MM.1S (cell line): ENCODE measurements at regions not wholly inside any gene's neighbourhood (a gene's known extent, or its start where the extent isn't known, plus 50 kb on each side); places are given as distances from the start of the nearest gene placed in this dataset.

ENCODE experiments used
- DNase-seq: peaks from one replicate; pipeline ENCODE4 v3.0.0-alpha.2; 2015
- H2AFZ ChIP-seq: fragments of 300-600 bp; sonication (generic); 2 replicates; pipeline ENCODE4 v1.6.0; 2016; ENCODE audit warnings: antibody characterized with exemption, low read length
- H3F3A ChIP-seq: fragments of 300-600 bp; sonication (generic); 2 replicates; pipeline ENCODE4 v1.6.1; 2016; ENCODE audit warnings: mild to moderate bottlenecking, antibody characterized with exemption, low read length, moderate library complexity, mixed read lengths; ENCODE audit not compliant: insufficient read depth
- H3K27ac ChIP-seq: fragments of 300-600 bp; sonication (generic); 2 replicates; pipeline ENCODE4 v1.5.1; 2016; ENCODE audit warnings: mild to moderate bottlenecking, low read length
- H3K27me3 ChIP-seq: fragments of 300-600 bp; sonication (generic); replicated peaks from 2 replicates; pipeline ENCODE4 v1.6.0; 2016; ENCODE audit warnings: low read length; ENCODE audit not compliant: insufficient read depth
- H3K36me3 ChIP-seq: fragments of 300-600 bp; sonication (generic); replicated peaks from 2 replicates; pipeline ENCODE4 v1.6.1; 2016; ENCODE audit warnings: mild to moderate bottlenecking, low read length, mixed read lengths; ENCODE audit not compliant: insufficient read depth
- H3K4me1 ChIP-seq: fragments of 300-600 bp; sonication (generic); 2 replicates; pipeline ENCODE4 v1.6.1; 2016; ENCODE audit warnings: low read length, mixed read lengths
- H3K4me2 ChIP-seq: fragments of 300-600 bp; sonication (generic); 2 replicates; pipeline ENCODE4 v1.6.0; 2016; ENCODE audit warnings: low read depth, low read length
- H3K4me3 ChIP-seq: fragments of 300-600 bp; sonication (generic); 2 replicates; pipeline ENCODE4 v1.5.1; 2016; ENCODE audit warnings: low read length, mixed read lengths
- H3K79me2 ChIP-seq: fragments of 300-600 bp; sonication (generic); 2 replicates; pipeline ENCODE4 v1.6.1; 2016; ENCODE audit warnings: mixed run types, low read length, mixed read lengths
- H3K9ac ChIP-seq: fragments of 300-600 bp; sonication (generic); 2 replicates; pipeline ENCODE4 v1.6.1; 2016; ENCODE audit warnings: low read length, mixed read lengths
- H3K9me2 ChIP-seq: fragments of 300-600 bp; sonication (generic); replicated peaks from 2 replicates; pipeline ENCODE4 v1.6.1; 2016; ENCODE audit warnings: mild to moderate bottlenecking, low read length, mixed read lengths; ENCODE audit not compliant: insufficient read depth
- H3K9me3 ChIP-seq: fragments of 300-600 bp; sonication (generic); replicated peaks from 2 replicates; pipeline ENCODE4 v1.6.1; 2016; ENCODE audit warnings: mild to moderate bottlenecking, low read length, mixed read lengths; ENCODE audit not compliant: insufficient read depth
- H4K20me1 ChIP-seq: fragments of 300-600 bp; sonication (generic); 2 replicates; pipeline ENCODE4 v1.6.1; 2016; ENCODE audit warnings: mild to moderate bottlenecking, low read length, moderate library complexity, mixed read lengths; ENCODE audit not compliant: insufficient read depth
- EZH2 ChIP-seq: fragments of 300-600 bp; sonication (generic); optimal IDR thresholded peaks from 2 replicates; pipeline ENCODE3; 2017; ENCODE audit warnings: low read depth, mild to moderate bottlenecking, antibody characterized with exemption, low read length, mixed read lengths
- EZH2phosphoT487 ChIP-seq: fragments of 300-600 bp; sonication (generic); IDR thresholded peaks from 2 replicates; pipeline ENCODE4 v1.6.1; 2018; ENCODE audit warnings: antibody characterized with exemption, low read length
- TF ChIP-seq, protein P1 (sequence below): fragments of 300-600 bp; sonication (generic); IDR thresholded peaks from 2 replicates; pipeline ENCODE4 v1.5.1; 2016; ENCODE audit warnings: antibody characterized with exemption, low read length, mixed read lengths

DNA sequence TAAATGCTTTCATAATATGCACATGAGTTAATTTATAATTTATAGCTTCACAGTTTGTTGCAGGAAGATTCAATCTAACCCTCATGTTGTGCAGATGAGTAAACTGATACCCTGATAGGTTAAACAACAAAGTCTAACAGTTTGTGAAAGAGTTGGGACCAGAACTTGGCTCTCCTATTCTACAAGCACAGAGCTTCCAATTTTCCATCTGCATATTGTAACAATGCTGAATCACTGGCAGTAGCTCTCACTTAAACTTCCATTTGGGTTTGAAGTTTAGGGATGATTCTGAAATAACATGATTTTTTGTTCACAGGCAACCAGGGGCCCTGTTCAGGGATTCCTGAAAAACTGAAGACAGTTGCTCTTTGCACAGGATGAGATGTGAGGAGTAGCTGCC is 179.3 kb downstream of the XPNPEP1 start:
- Histone ChIP-seq H3K9me2 (no peaks in the 10 kb centered on the region), H3K4me1 (no peaks in the 10 kb centered on the region), H3K9me3 (no peaks in the 10 kb centered on the region), H3K4me2 (no peak overlapping the region), H3K9ac (no peak overlapping the region), H3K27ac (no peak overlapping the region), H3F3A (no peaks in the 10 kb centered on the region), H3K36me3 (no peaks in the 10 kb centered on the region), H3K4me3 (no peak overlapping the region), H4K20me1 (no peaks in the 10 kb centered on the region), H3K27me3 (no peaks in the 10 kb centered on the region), H2AFZ (no peak overlapping the region), H3K79me2 (no peaks in the 10 kb centered on the region)
- no peak for DNase-seq
- no peak for TF ChIP-seq EZH2
- no peak for TF ChIP-seq EZH2phosphoT487
- TF ChIP-seq, protein P1, sequence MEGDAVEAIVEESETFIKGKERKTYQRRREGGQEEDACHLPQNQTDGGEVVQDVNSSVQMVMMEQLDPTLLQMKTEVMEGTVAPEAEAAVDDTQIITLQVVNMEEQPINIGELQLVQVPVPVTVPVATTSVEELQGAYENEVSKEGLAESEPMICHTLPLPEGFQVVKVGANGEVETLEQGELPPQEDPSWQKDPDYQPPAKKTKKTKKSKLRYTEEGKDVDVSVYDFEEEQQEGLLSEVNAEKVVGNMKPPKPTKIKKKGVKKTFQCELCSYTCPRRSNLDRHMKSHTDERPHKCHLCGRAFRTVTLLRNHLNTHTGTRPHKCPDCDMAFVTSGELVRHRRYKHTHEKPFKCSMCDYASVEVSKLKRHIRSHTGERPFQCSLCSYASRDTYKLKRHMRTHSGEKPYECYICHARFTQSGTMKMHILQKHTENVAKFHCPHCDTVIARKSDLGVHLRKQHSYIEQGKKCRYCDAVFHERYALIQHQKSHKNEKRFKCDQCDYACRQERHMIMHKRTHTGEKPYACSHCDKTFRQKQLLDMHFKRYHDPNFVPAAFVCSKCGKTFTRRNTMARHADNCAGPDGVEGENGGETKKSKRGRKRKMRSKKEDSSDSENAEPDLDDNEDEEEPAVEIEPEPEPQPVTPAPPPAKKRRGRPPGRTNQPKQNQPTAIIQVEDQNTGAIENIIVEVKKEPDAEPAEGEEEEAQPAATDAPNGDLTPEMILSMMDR, result no peak

DNA sequence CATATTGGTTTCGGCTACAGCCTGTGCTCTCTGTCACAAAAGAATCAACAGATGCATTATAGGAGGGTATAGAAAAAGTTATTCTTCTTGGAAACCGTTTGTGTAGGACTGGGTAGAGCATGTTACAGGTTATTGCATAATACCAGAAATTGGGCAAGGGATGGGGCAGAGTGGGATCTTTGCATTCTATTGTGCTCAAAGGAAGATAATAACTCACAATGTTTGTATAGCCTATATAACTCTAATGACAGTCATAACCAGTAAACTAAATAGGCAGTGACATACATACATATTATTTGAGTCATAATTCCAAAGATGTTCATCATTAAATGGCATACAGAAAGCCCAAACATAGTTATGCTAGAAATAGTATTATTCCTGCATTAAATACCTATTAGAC is 179.7 kb downstream of the XPNPEP1 start:
- Histone ChIP-seq H3K27ac (no peak overlapping the region), H3K79me2 (no peaks in the 10 kb centered on the region), H3K9ac (no peak overlapping the region), H2AFZ (no peak overlapping the region), H4K20me1 (no peaks in the 10 kb centered on the region), H3K4me2 (no peak overlapping the region), H3K9me3 (no peaks in the 10 kb centered on the region), H3K36me3 (no peaks in the 10 kb centered on the region), H3K9me2 (no peaks in the 10 kb centered on the region), H3K27me3 (no peaks in the 10 kb centered on the region), H3F3A (no peaks in the 10 kb centered on the region), H3K4me1 (no peaks in the 10 kb centered on the region), H3K4me3 (no peak overlapping the region)
- no peak for DNase-seq
- TF ChIP-seq, protein P1, result no peak
- TF ChIP-seq EZH2, result no peak
- TF ChIP-seq EZH2phosphoT487, result no peak

GRCh38 chr10:109743146-109743545 is 180.2 kb downstream of the XPNPEP1 start:
- H3K9ac ChIP-seq, result no peak overlapping the region
- no peaks in the 10 kb centered on the region for H3K9me3 ChIP-seq
- H3K36me3 ChIP-seq, result no peaks in the 10 kb centered on the region
- H3K4me1 ChIP-seq, result no peaks in the 10 kb centered on the region
- H3K79me2 ChIP-seq, result no peaks in the 10 kb centered on the region
- H2AFZ ChIP-seq, result no peak overlapping the region
- no peaks in the 10 kb centered on the region for H3K27me3 ChIP-seq
- TF ChIP-seq, protein P1, result no peak
- no peak for TF ChIP-seq EZH2phosphoT487
- TF ChIP-seq EZH2, result no peak
- no peak overlapping the region for H3K27ac ChIP-seq
- no peaks in the 10 kb centered on the region for H4K20me1 ChIP-seq
- no peak overlapping the region for H3K4me2 ChIP-seq
- H3K9me2 ChIP-seq, result no peaks in the 10 kb centered on the region
- DNase-seq, result no peak
- H3F3A ChIP-seq, result no peaks in the 10 kb centered on the region
- no peak overlapping the region for H3K4me3 ChIP-seq

- Histone ChIP-seq H3K9ac (no peak overlapping the region), H2AFZ (no peak overlapping the region), H3K4me2 (no peak overlapping the region), H3K79me2 (no peaks in the 10 kb centered on the region), H4K20me1 (no peaks in the 10 kb centered on the region), H3K4me3 (no peak overlapping the region), H3K4me1 (no peaks in the 10 kb centered on the region), H3K27me3 (no peaks in the 10 kb centered on the region), H3K36me3 (no peaks in the 10 kb centered on the region), H3K27ac (no peak overlapping the region), H3K9me2 (no peaks in the 10 kb centered on the region), H3K9me3 (no peaks in the 10 kb centered on the region), H3F3A (no peaks in the 10 kb centered on the region)
- TF ChIP-seq EZH2 (no peak), EZH2phosphoT487 (no peak)
- TF ChIP-seq, protein P1, result no peak
- DNase-seq, result no peak
Observed at GRCh38 chr10:109741712-109742111, 181.6 kb downstream of the XPNPEP1 start.
